ENCODE measurements at regions not wholly inside any gene's neighbourhood (a gene's known extent, or its start where the extent isn't known, plus 50 kb on each side); places are given as distances from the start of the nearest gene placed in this dataset.

DNA sequence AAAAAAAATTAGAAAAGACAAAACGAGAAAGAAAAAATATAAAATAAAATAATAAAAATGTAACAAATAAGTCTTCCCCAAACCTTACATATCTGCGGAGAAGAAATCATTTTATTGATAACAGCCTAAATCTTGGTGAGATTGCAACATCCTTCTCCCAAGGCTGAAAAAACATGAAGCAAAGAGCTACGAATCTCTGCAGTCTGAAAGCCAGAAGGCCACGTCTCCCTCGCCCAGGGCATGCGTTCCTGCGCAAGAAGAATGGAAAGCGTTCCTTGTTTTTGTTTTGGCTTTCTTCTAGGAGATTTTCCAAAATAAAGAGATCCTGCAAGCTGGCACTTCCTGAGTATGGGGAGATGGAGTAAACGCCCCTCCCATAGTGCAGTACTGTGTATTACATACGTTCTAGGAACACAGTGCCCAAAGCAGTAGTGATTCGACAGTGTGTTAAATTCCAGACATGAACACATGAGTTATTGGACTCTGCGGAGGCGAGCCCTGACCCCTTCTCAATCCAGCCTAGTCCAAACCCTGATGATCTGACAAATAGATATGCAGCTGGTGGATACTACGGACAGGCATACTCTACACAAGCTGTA lies 126.7 kb upstream of the RREB1 start:
- Histone ChIP-seq H3K27me3 (replicated peaks in 1 of 7) (no peaks in the 10 kb centered on the region), H3K36me3 (no peaks in the 10 kb centered on the region), H3K9me3 (no peaks in the 10 kb centered on the region), H3K4me3 (no peak overlapping the region), H3K4me1 (peaks cover 0 to 5% (median 0%) of the 10 kb centered on the region in 6 donors), H3K27ac (no peak overlapping the region)
- intact Hi-C loops (cut with DNase I; ENCODE audit: low total_unique reads): no loop called here
- no peak for DNase-seq
- no peak for TF ChIP-seq POLR2AphosphoS5 (IDR thresholded peaks at IDR 0.05)
- TF ChIP-seq, protein P1, sequence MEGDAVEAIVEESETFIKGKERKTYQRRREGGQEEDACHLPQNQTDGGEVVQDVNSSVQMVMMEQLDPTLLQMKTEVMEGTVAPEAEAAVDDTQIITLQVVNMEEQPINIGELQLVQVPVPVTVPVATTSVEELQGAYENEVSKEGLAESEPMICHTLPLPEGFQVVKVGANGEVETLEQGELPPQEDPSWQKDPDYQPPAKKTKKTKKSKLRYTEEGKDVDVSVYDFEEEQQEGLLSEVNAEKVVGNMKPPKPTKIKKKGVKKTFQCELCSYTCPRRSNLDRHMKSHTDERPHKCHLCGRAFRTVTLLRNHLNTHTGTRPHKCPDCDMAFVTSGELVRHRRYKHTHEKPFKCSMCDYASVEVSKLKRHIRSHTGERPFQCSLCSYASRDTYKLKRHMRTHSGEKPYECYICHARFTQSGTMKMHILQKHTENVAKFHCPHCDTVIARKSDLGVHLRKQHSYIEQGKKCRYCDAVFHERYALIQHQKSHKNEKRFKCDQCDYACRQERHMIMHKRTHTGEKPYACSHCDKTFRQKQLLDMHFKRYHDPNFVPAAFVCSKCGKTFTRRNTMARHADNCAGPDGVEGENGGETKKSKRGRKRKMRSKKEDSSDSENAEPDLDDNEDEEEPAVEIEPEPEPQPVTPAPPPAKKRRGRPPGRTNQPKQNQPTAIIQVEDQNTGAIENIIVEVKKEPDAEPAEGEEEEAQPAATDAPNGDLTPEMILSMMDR (IDR thresholded peaks at IDR 0.05 in 8 of 11, conservative IDR thresholded peaks at IDR 0.05 in 3 of 11): no peak
- TF ChIP-seq POLR2A (IDR thresholded peaks at IDR 0.05): no peak
- 81 to 87% (median 83%) methylated on average over 14 of the region's 14 CpGs for WGBS, 5 donors

DNA sequence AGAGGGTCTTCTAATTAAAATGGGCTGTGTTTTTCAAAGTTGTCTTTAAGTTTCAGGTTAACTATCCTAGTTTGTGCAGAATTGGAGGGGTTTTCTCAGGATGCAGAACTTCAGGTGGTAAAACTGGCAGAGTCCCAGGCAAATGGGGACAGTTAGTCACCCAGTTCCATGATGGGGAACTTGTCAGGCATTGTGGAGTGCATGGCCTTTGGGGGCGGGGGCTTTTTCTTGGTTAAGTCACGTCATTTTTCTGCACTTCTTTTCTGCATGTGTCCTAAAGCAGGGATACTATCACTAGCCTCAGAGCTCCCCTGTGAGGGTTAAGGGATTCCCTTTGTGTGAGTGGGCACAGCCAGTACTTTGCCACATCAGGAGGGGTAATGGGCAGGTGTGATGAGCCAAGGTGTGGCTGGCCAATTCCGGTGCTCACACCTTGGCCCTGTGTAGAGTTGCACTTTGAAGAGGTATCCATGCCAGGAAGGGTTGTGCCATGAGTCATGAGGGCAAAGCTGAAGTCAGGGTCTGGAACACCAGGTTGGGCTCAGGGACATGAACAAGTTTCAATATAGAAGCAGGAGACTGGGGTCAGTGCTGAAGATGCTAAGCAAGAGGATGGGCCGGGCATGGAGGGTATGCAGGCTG lies 126.0 kb upstream of the RREB1 start:
- Histone ChIP-seq H3K4me1 (peaks cover 0 to 5% (median 0%) of the 10 kb centered on the region in 6 donors), H3K9me3 (no peaks in the 10 kb centered on the region), H3K4me3 (no peak overlapping the region), H3K36me3 (no peaks in the 10 kb centered on the region), H3K27me3 (replicated peaks in 1 of 7) (no peaks in the 10 kb centered on the region), H3K27ac (no peak overlapping the region)
- 82 to 89% (median 88%) methylated on average over 4 of the region's 4 CpGs for WGBS, 5 donors
- no peak for DNase-seq
- no peak for TF ChIP-seq POLR2A (IDR thresholded peaks at IDR 0.05)
- TF ChIP-seq POLR2AphosphoS5 (IDR thresholded peaks at IDR 0.05): no peak
- intact Hi-C loops (cut with DNase I; ENCODE audit: low total_unique reads): no loop called here

DNA sequence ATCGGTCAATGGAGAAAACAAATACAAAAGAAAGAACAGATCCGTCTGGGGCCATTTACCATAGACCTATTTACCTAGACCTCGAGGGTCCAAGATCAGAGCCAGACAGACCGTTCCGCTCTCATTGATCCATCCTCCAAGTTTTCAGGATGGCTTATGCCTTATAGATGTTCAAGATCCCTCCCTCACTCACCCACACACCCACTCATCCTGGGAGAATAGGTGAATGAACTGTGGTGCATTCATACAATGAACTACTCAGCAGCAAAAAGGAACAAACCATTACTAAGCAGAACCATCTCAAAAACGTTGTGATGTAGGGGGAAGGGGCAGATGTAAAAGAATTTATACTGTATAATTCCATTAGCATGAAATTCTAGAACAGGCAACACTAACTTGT lies 125.1 kb upstream of the RREB1 start:
- H3K27me3 ChIP-seq (replicated peaks in 1 of 7): no peaks in the 10 kb centered on the region
- H3K4me1 ChIP-seq: peaks cover 0 to 5% (median 0%) of the 10 kb centered on the region in 6 donors
- H3K27ac ChIP-seq: no peak overlapping the region
- no peaks in the 10 kb centered on the region for H3K36me3 ChIP-seq
- 79 to 92% (median 83%) methylated on average over 6 of the region's 6 CpGs for WGBS, 5 donors
- intact Hi-C loops (cut with DNase I; ENCODE audit: low total_unique reads): no loop called here
- H3K4me3 ChIP-seq: no peak overlapping the region
- H3K9me3 ChIP-seq: no peaks in the 10 kb centered on the region
- no peak for DNase-seq
- no peak for TF ChIP-seq POLR2A (IDR thresholded peaks at IDR 0.05)
- TF ChIP-seq POLR2AphosphoS5 (IDR thresholded peaks at IDR 0.05): no peak
- TF ChIP-seq, protein P1 (IDR thresholded peaks at IDR 0.05 in 8 of 11, conservative IDR thresholded peaks at IDR 0.05 in 3 of 11): no peak

GRCh38 chr6:6984585-6985366 lies 123.0 kb upstream of the RREB1 start:
- H3K36me3 ChIP-seq: no peaks in the 10 kb centered on the region
- H3K4me3 ChIP-seq: no peak overlapping the region
- no peak for DNase-seq
- intact Hi-C loops (cut with DNase I; ENCODE audit: low total_unique reads): no loop called here
- H3K27ac ChIP-seq: no peak overlapping the region
- H3K27me3 ChIP-seq (replicated peaks in 1 of 7): no peaks in the 10 kb centered on the region
- 85 to 93% (median 90%) methylated on average over 13 of the region's 13 CpGs for WGBS, 5 donors
- TF ChIP-seq POLR2AphosphoS5 (IDR thresholded peaks at IDR 0.05) (no peak), POLR2A (IDR thresholded peaks at IDR 0.05) (no peak)
- TF ChIP-seq, protein P1 (IDR thresholded peaks at IDR 0.05 in 8 of 11, conservative IDR thresholded peaks at IDR 0.05 in 3 of 11): no peak
- H3K4me1 ChIP-seq: peaks cover 0 to 5% (median 0%) of the 10 kb centered on the region in 6 donors
- H3K9me3 ChIP-seq: no peaks in the 10 kb centered on the region
